ENCODE measurements at regions not wholly inside any gene's neighbourhood (a gene's known extent, or its start where the extent isn't known, plus 50 kb on each side); places are given as distances from the start of the nearest gene placed in this dataset.

DNA sequence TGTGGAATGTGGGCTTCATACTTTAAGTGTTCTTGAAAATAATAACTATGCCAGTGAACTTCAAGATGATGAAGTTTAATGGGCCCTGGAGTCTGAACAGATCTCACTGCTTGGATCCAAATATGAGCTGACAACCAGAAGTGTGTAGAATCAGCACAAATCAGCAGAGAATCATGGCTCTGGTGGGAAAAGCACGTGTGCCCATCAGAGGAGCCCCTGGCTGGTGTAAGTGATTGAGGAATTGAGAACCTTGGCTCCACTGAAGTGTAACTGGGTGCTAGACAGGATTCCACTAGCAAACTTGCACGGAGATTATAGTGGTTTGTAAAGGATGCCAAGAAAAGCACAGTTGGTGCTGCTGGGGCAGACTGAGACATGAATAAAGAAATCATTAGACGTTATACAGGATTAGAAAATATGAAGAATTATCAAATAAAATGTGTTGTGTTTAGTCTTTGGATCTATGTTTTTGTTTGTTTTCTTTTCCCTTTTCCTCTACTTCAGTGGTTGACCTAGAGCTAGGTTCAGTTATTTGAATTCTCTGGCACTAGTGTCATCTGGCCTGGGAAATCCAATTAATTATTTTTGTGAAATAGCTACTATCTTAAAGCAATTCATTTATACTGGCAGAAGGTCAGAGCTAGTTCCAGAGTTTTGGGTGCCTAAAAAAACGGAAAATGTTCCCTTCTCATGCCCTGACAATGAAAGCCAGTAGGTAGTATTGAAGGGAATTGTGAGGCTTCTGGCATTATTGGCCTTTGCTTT lies 175.7 kb upstream of the MEOX2 start:
- TF ChIP-seq, protein P1, sequence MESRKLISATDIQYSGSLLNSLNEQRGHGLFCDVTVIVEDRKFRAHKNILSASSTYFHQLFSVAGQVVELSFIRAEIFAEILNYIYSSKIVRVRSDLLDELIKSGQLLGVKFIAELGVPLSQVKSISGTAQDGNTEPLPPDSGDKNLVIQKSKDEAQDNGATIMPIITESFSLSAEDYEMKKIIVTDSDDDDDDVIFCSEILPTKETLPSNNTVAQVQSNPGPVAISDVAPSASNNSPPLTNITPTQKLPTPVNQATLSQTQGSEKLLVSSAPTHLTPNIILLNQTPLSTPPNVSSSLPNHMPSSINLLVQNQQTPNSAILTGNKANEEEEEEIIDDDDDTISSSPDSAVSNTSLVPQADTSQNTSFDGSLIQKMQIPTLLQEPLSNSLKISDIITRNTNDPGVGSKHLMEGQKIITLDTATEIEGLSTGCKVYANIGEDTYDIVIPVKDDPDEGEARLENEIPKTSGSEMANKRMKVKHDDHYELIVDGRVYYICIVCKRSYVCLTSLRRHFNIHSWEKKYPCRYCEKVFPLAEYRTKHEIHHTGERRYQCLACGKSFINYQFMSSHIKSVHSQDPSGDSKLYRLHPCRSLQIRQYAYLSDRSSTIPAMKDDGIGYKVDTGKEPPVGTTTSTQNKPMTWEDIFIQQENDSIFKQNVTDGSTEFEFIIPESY (IDR thresholded peaks at IDR 0.05): no peak
- TF ChIP-seq, protein P2, sequence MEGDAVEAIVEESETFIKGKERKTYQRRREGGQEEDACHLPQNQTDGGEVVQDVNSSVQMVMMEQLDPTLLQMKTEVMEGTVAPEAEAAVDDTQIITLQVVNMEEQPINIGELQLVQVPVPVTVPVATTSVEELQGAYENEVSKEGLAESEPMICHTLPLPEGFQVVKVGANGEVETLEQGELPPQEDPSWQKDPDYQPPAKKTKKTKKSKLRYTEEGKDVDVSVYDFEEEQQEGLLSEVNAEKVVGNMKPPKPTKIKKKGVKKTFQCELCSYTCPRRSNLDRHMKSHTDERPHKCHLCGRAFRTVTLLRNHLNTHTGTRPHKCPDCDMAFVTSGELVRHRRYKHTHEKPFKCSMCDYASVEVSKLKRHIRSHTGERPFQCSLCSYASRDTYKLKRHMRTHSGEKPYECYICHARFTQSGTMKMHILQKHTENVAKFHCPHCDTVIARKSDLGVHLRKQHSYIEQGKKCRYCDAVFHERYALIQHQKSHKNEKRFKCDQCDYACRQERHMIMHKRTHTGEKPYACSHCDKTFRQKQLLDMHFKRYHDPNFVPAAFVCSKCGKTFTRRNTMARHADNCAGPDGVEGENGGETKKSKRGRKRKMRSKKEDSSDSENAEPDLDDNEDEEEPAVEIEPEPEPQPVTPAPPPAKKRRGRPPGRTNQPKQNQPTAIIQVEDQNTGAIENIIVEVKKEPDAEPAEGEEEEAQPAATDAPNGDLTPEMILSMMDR (IDR thresholded peaks at IDR 0.05; ENCODE audit: low read depth, low read length, missing input control): no peak
- TF ChIP-seq, protein P3, sequence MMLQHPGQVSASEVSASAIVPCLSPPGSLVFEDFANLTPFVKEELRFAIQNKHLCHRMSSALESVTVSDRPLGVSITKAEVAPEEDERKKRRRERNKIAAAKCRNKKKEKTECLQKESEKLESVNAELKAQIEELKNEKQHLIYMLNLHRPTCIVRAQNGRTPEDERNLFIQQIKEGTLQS (IDR thresholded peaks at IDR 0.05): no peak
- TF ChIP-seq SP1 (IDR thresholded peaks at IDR 0.05) (no peak), YY1 (IDR thresholded peaks at IDR 0.05) (no peak), TAF1 (conservative IDR thresholded peaks at IDR 0.05) (no peak), RAD21 (IDR thresholded peaks at IDR 0.05) (no peak), EGR1 (IDR thresholded peaks at IDR 0.05; ENCODE audit: low read depth in 2 of 2) (no peak), RXRA (IDR thresholded peaks at IDR 0.05) (no peak), JUND (IDR thresholded peaks at IDR 0.05) (no peak)
- TF ChIP-seq, protein P4, sequence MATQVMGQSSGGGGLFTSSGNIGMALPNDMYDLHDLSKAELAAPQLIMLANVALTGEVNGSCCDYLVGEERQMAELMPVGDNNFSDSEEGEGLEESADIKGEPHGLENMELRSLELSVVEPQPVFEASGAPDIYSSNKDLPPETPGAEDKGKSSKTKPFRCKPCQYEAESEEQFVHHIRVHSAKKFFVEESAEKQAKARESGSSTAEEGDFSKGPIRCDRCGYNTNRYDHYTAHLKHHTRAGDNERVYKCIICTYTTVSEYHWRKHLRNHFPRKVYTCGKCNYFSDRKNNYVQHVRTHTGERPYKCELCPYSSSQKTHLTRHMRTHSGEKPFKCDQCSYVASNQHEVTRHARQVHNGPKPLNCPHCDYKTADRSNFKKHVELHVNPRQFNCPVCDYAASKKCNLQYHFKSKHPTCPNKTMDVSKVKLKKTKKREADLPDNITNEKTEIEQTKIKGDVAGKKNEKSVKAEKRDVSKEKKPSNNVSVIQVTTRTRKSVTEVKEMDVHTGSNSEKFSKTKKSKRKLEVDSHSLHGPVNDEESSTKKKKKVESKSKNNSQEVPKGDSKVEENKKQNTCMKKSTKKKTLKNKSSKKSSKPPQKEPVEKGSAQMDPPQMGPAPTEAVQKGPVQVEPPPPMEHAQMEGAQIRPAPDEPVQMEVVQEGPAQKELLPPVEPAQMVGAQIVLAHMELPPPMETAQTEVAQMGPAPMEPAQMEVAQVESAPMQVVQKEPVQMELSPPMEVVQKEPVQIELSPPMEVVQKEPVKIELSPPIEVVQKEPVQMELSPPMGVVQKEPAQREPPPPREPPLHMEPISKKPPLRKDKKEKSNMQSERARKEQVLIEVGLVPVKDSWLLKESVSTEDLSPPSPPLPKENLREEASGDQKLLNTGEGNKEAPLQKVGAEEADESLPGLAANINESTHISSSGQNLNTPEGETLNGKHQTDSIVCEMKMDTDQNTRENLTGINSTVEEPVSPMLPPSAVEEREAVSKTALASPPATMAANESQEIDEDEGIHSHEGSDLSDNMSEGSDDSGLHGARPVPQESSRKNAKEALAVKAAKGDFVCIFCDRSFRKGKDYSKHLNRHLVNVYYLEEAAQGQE (IDR thresholded peaks at IDR 0.05): no peak

Data from liver (tissue), 3 donors.